ENCODE measurements at regions not wholly inside any gene's neighbourhood (a gene's known extent, or its start where the extent isn't known, plus 50 kb on each side); places are given as distances from the start of the nearest gene placed in this dataset.

DNA sequence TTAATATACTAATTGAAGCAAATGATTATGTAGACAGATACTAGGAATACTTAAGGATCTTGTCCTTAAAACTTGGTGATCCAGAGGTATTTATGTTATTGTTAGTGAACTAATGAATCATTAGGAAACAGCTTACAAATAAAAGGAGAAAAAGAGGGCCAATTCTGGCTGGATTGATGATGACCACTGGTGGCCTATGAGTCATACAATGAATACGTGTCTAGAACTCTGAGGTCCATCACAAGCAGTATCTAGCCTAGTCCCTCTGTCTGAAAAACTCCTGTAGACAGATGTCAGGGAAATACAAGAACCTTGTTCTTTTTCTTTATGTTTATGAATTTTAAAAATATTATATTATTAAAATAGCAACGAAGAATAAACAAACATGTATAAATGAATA, 51.7 kb upstream of the RTL1 start:
- TF ChIP-seq, protein P1, sequence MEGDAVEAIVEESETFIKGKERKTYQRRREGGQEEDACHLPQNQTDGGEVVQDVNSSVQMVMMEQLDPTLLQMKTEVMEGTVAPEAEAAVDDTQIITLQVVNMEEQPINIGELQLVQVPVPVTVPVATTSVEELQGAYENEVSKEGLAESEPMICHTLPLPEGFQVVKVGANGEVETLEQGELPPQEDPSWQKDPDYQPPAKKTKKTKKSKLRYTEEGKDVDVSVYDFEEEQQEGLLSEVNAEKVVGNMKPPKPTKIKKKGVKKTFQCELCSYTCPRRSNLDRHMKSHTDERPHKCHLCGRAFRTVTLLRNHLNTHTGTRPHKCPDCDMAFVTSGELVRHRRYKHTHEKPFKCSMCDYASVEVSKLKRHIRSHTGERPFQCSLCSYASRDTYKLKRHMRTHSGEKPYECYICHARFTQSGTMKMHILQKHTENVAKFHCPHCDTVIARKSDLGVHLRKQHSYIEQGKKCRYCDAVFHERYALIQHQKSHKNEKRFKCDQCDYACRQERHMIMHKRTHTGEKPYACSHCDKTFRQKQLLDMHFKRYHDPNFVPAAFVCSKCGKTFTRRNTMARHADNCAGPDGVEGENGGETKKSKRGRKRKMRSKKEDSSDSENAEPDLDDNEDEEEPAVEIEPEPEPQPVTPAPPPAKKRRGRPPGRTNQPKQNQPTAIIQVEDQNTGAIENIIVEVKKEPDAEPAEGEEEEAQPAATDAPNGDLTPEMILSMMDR (conservative IDR thresholded peaks at IDR 0.05; ENCODE audit: low read length): no peak
- no peak for TF ChIP-seq EZH2phosphoT487 (IDR thresholded peaks at IDR 0.05; ENCODE audit: borderline replicate concordance, low read depth, low read length)
- no peak overlapping the region for H3K4me3 ChIP-seq (ENCODE audit: low read depth, low read length, poor library complexity, severe bottlenecking)
- H3K27ac ChIP-seq (ENCODE audit: low read depth, low read length, poor library complexity, severe bottlenecking): no peak overlapping the region
- ChIA-PET CTCF (ENCODE audit: unreplicated experiment) (no interaction called here), POLR2A (no interaction called here)
- H3K4me2 ChIP-seq (ENCODE audit: low read length): no peak overlapping the region
- no peaks in the 10 kb centered on the region for H4K20me1 ChIP-seq (ENCODE audit: insufficient read depth, low read length)
- H2AFZ ChIP-seq (ENCODE audit: low read length): no peak overlapping the region
- H3K9me3 ChIP-seq (ENCODE audit: low read length): no peaks in the 10 kb centered on the region
- no peaks in the 10 kb centered on the region for H3K36me3 ChIP-seq (ENCODE audit: insufficient read depth, low read length)
- no peaks in the 10 kb centered on the region for H3K9me2 ChIP-seq (ENCODE audit: insufficient read depth, low read length)
- DNase-seq (ENCODE audit: low spot score): no peak
- H3K79me2 ChIP-seq (ENCODE audit: insufficient read depth, low read depth, low read length): no peaks in the 10 kb centered on the region
- H3K4me1 ChIP-seq (ENCODE audit: insufficient read depth, low read length, poor library complexity, severe bottlenecking): no peaks in the 10 kb centered on the region
- BruUV-seq (replicated peaks): no TSS peak
- intact Hi-C loops (cut with micrococcal nuclease; ENCODE audit: unreplicated experiment): no loop called here

DNA sequence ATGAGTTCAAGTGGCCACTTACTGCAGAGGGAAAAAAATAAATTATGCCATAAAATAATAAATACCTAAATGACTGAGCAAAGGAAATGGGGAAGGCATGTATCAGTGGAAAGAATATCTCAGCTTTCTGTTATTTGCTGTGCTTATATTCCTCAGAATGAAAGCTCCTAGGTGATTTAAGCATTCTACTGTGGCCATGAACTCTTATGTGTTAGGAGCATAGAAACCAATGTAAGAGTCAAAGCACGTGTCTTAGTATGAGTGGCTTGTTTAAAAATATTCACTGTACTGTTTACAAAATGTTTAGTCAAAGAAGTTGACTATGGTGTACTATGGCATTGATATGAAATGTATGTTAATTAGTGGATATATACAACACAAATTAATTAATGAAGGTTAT, 59.0 kb upstream of the RTL1 start:
- Histone ChIP-seq H3K36me3 (ENCODE audit: insufficient read depth, low read length) (no peaks in the 10 kb centered on the region), H3K4me1 (ENCODE audit: insufficient read depth, low read length, poor library complexity, severe bottlenecking) (no peaks in the 10 kb centered on the region), H3K4me2 (ENCODE audit: low read length) (no peak overlapping the region), H3K4me3 (ENCODE audit: low read depth, low read length, poor library complexity, severe bottlenecking) (no peak overlapping the region), H3K27ac (ENCODE audit: low read depth, low read length, poor library complexity, severe bottlenecking) (no peak overlapping the region), H3K79me2 (ENCODE audit: insufficient read depth, low read depth, low read length) (no peaks in the 10 kb centered on the region), H4K20me1 (ENCODE audit: insufficient read depth, low read length) (no peaks in the 10 kb centered on the region), H3K9me2 (ENCODE audit: insufficient read depth, low read length) (no peaks in the 10 kb centered on the region), H3K9me3 (ENCODE audit: low read length) (no peaks in the 10 kb centered on the region), H2AFZ (ENCODE audit: low read length) (no peak overlapping the region)
- POLR2A ChIA-PET: no interaction called here
- no peak for DNase-seq (ENCODE audit: low spot score)
- CTCF ChIA-PET (ENCODE audit: unreplicated experiment): no interaction called here
- no TSS peak for BruUV-seq (replicated peaks)
- TF ChIP-seq, protein P1 (conservative IDR thresholded peaks at IDR 0.05; ENCODE audit: low read length): no peak
- TF ChIP-seq EZH2phosphoT487 (IDR thresholded peaks at IDR 0.05; ENCODE audit: borderline replicate concordance, low read depth, low read length): no peak
- intact Hi-C loops (cut with micrococcal nuclease; ENCODE audit: unreplicated experiment): no loop called here

DNA sequence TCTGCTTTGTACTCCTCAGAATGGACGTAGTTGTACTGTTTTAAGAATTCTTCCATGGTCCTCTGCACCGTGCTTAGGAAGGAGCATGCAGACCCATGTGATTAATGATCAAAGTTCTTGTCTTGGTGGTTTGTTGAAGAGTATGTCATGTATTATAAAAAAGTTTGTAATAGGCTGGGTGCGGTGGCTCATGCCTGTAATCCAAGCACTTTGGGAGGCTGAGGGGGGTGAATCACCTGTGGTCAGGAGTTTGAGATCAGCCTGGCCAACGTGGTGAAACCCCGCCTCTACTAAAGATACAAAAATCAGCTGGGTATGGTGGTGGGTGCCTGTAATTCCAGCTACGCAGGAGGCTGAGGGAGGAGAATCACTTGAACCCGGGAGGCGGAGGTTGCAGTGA, 61.8 kb upstream of the RTL1 start:
- Histone ChIP-seq H3K4me3 (ENCODE audit: low read depth, low read length, poor library complexity, severe bottlenecking) (no peak overlapping the region), H3K4me2 (ENCODE audit: low read length) (no peak overlapping the region), H4K20me1 (ENCODE audit: insufficient read depth, low read length) (no peaks in the 10 kb centered on the region), H3K4me1 (ENCODE audit: insufficient read depth, low read length, poor library complexity, severe bottlenecking) (no peaks in the 10 kb centered on the region), H3K36me3 (ENCODE audit: insufficient read depth, low read length) (no peaks in the 10 kb centered on the region), H3K79me2 (ENCODE audit: insufficient read depth, low read depth, low read length) (no peaks in the 10 kb centered on the region), H3K9me3 (ENCODE audit: low read length) (no peaks in the 10 kb centered on the region), H3K27ac (ENCODE audit: low read depth, low read length, poor library complexity, severe bottlenecking) (no peak overlapping the region), H2AFZ (ENCODE audit: low read length) (no peak overlapping the region), H3K9me2 (ENCODE audit: insufficient read depth, low read length) (no peaks in the 10 kb centered on the region)
- TF ChIP-seq, protein P1 (conservative IDR thresholded peaks at IDR 0.05; ENCODE audit: low read length): no peak
- TF ChIP-seq EZH2phosphoT487 (IDR thresholded peaks at IDR 0.05; ENCODE audit: borderline replicate concordance, low read depth, low read length): no peak
- BruUV-seq (replicated peaks): no TSS peak
- intact Hi-C loops (cut with micrococcal nuclease; ENCODE audit: unreplicated experiment): no loop called here
- POLR2A ChIA-PET: no interaction called here
- CTCF ChIA-PET (ENCODE audit: unreplicated experiment): no interaction called here
- DNase-seq (ENCODE audit: low spot score): no peak

Data from OCI-LY7 (cell line).